ENCODE measurements at regions not wholly inside any gene's neighbourhood (a gene's known extent, or its start where the extent isn't known, plus 50 kb on each side); places are given as distances from the start of the nearest gene placed in this dataset.
"Not testable (repeated sequence)": the region's sequence is repeated elsewhere in the genome, so short reads cannot be mapped to it uniquely, and the experiment has no call there.

DNA sequence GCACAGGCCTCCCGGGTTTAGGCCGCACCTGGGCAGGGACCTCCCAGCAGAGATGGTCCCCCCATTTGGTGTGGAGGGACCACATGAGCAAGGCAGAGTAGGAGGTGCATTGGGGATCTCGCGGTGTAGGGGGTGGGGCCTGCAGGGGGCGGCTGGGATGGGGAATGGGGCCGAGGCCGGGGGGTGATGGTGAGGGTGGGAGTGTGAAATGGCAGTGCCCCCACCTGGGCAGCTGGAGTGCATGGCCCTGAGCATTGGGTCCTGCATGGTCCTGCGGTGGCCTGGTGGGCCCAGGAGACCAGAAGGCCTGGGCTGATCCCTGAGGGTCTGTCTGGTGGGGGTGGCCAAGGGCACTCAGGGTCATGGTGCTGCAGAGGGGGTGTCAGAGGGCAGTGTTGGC, 111.8 kb downstream of the KIF26A start:
- DNase-seq (ENCODE audit: low read depth in 2 of 2): no peak

DNA sequence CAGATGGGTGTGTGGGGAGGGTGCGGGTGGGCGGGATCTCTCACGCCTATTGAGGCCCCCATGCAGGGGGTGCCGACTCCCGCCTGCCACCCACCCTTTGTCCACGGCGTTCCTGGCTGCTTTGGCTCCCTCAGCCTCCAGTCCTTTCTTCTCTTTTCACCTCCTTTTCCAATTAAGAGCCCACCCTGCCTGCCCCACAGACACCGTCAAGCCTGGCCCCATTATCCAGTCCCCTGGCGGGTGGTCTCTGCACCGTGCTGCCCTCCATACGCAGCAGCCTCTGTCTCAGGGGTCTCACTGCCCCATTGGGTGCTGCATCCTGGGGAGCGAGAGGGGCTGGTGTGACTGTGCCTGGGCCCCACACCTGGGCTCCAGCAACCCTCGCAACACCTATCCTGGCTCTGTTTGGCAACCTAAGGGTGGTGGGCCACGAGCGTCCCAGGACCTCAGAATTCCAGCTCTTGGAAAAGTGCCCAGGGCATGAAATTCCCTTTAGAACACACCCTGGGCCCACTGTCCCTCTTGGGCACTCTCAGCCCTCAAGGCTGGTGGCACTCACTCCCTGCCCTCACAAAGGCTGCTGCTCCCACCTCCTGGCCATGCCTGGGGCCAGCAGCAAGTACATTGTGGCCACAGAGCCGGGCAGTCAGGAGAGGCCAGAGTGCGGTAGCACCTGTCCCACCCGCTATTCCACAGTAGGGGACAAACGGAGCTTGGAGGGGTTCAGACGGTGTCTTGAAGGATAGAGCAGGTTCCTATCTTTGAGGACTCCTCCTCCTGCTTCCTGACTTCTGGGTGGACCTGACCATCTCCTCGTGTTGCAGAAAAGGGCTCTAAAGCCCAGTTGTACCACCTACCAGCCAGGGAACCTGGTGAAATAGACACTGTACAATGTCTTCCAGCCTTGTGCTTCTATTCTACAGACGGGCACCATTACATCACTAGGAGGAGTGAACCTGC, 114.1 kb downstream of the KIF26A start:
- DNase-seq (ENCODE audit: low read depth in 2 of 2): no peak

DNA sequence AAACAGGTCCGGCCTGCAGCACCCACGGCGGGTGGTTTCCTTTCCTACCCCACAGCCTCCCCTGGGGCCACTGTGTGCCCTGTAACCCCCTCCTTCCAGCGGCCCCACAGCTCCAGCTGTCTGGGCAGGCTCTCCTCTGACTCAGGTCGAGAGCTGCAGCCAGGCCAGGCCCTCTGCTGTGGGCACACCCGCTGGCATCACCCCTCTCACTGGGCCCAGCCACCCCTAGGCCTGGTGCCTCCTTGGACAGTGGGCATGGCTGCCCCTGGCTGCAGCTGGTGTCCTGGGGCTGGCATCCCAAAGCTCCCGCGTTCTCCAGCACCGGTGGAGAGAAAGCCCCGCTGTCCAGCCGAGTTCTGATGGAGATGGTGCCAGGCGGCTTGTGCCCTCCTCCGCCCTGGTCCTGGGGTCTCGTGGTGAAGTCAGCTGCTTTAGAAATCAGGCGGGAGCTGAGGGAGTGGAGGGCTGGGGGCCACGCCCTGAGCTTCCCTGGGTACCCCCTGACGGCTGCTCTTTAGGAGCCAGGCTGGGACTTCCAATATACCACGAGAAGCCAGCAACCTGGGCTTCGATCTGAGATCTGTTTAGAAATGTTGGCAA, 114.9 kb downstream of the KIF26A start:
- DNase-seq (ENCODE audit: low read depth in 2 of 2): no peak

DNA sequence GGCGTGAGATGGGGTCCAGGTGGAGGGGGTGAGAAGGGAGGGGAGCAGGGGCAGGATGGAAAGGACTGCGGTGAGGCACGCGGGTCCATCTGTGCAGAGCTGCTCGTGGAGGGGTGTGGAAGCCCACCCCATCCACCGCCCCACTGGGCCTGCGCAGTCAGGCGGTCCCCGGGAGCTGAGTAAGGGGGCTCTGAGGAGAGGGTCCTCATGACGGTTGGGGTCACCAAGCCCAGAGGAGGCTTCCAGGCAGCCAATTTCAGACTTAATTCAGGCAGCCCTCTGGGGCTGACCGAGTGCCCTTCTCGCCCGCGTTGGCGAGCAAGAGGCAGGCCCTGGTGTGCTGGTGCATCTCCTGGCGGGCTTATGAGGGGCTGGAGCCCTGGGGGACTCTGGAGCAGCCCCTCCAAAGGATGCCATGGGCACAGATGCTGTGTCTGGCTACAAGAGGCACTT, 115.5 kb downstream of the KIF26A start:
- DNase-seq (ENCODE audit: low read depth in 2 of 2): no peak

DNA sequence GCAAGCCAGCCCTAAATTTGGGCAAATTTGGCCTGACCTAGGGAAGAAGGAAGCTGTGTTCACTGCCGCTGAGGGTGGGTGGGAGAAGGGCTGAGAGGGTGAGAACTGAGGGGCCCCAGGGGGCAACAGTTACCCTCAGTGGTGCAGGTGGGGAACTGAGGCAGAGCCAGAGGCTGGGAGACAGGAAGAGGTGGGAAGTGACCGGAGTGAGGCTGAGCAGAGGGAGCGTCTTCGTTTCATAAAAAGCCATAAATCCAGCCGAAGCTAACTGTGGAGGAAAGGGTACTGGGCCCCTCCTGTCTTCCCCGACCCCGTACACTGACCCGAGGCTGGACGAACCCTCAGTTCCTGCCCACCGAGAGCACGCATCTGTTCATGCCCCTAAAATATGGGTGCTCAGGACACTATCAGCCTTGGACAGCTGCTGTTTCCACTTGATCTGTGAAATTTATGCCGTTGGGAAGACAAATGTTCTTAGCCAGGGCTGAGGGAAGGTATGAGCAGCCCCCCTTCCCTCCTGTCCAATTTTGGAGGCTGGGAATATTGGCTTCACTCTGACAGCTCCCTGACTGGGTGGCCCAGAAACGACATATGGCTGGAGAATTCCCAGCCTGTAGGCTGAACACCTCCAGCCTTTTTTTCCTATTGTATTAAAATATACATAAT, 116.5 kb downstream of the KIF26A start:
- DNase-seq (ENCODE audit: low read depth in 2 of 2): no peak

DNA sequence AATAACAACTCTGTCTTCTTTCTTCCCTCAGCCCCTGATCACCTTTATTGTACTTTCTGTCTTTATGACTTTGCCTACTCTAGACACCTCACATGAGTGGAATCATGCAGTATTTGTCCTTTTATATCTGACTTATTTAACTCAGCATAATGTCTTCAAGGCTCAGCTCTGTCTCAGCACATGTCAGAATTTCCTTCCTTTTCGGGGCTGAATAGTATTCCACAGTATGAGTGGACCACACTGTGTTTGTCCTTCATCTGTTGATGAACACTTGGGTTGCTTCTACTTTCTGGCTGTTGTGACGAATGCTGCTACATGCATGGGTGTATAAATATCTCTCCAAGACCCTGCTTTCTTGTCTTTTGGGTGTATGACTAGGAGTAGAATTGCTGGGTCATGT, 117.6 kb downstream of the KIF26A start:
- DNase-seq (ENCODE audit: low read depth in 2 of 2): no peak

DNA sequence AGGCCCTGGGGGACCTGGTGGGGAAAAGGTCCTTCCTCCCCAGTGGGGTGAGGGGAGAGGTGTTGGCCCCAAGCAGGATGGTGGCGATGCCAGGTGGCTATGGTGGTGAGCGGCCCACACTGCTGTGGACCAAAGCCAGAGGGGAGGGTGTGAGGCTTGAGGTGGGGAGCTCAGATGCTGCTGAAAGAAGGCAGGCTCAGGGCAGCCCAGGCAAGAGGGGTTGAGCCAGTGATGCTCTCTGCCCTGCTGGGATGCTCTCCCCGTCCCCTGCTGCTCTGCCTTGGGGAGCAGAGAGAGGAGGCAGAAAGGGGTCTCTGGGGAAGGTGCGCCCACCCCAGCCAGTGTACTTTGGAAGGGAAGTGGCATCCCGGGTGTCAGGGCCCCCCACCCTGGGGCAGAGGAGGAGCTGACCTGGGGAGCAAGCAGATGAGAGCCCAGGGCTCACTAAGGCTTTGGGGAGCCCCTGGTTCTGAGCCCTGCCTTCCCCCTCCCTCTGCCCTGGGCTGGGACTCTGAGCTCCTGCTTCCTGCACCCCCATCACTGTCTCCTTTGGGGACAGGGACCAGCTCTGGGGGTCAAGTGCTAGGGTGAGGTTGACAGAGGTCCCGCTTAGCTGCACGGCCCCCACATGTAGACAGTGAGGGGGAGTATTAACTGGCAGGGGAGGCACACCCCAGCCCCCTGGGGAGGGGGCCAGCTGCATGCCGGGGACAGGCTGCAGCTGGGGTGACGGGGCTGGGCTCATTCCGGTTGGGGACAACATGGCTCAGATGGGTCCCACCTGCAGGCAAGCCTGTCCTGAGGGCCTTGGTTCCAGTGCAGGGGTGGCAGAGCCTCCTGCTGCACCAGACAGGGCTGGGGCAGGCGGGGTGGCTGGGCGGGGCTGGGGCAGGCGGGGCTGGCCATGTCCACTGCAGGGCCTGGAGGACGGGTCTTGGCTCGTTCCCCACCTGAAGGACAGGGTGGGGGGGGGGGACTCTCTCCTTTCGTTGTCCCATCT, 124.4 kb downstream of the KIF26A start:
- no peak for DNase-seq (ENCODE audit: low read depth in 2 of 2)

DNA sequence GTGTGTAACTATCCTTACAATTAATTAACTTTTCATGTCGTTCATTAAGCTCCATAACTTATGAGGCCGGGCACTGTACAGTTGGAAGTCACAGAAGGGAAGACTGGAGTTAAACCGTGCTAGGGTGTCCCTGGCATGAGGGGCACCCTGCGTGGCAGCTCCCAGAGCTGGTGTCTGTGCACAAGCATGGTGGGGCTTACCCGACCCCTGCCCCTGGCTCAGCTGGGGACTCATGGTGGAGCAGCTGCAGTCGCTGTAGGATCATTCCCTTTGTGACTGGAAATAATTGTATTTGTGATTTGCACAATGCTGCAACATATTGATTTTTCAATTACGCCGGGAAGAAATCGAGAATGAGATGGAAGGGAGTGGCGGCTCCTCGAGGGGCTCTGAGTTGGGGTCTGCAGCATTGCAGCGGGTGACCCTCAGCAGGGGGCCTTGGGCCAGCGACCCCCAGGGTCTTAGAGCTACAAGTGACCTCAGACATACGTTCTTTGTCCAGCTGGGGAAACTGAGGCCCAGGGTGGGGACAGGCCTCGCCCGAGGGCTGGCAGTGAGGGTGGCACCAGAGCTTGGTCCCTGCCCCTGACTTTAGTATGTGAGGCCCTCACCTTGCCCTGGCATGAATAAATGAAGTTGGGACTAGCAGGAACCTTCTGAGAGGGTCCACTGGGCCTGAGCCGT, 125.4 kb downstream of the KIF26A start:
- DNase-seq (ENCODE audit: low read depth in 2 of 2): no peak

DNA sequence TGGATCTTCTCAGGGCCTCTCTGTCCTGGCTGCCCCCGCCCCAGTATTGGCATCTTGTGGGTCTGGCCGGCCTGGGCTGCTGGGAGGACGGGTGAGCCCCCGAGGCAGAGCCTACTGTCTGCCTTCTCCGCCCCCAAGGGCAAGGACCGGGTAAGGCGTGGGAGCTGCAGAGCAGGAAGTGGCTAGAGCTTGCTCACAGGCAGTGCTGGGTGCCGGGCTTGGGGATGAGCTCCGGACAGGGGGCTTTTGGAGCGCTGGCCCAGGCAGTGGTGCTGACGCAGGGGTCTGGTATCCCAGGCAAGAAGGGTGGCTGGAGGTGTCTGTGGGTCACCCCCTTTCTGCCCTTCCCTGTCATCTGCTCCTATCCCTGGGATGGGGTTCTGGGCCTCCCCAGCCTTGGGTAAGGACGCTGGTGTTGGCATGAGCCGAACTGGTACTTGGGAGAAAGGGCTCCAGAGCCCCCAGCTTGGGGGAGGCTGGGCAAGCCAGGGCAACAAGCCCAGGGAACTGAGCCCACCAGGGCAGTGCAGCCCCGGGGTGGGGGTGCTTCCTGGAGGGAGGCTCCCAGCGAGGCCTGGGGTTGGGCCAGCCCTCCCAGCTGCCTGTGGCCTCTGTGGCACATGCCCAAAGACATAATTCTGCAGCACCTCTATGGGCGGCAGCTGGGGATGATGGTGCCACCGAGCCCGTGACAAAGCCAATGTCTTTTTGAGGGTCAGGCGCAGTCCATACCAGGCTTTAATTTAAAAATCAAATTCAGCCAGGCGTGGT, 126.3 kb downstream of the KIF26A start:
- DNase-seq (ENCODE audit: low read depth in 2 of 2): no peak

DNA sequence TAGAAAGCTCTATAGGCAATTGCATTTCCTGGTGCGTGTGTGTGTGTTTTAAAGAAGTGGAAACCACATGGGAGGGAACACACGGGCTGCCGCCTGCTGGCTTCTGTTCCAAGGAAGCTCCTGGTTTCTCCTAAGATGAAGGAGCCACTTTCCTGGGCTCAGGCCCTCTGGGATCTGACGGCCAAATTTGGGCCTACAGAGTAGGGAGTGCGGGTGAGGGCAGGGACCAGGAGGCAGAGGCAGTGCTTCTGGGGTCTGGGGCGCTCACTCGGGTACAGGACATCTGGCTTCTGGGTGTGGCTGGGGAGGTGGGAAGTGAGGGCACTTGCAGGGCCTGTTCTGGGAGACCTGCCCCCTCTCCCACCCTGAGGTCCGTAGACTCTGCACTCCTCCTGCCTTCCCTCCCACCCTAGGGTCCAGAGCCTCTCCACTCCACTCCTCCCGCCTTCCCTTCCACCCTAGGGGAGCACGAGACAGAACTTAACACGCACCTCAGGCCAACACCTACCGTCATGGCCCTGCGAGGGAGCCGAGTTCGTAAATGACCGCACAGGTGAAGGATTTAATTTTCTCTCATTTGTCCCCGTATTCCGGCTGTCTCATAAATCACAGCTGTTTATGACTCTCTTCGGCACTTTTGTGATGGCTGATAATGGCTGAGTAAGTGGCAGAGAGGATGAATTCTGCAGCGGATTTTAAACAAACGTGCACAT, 127.7 kb downstream of the KIF26A start:
- no peak for DNase-seq (ENCODE audit: low read depth in 2 of 2)

DNA sequence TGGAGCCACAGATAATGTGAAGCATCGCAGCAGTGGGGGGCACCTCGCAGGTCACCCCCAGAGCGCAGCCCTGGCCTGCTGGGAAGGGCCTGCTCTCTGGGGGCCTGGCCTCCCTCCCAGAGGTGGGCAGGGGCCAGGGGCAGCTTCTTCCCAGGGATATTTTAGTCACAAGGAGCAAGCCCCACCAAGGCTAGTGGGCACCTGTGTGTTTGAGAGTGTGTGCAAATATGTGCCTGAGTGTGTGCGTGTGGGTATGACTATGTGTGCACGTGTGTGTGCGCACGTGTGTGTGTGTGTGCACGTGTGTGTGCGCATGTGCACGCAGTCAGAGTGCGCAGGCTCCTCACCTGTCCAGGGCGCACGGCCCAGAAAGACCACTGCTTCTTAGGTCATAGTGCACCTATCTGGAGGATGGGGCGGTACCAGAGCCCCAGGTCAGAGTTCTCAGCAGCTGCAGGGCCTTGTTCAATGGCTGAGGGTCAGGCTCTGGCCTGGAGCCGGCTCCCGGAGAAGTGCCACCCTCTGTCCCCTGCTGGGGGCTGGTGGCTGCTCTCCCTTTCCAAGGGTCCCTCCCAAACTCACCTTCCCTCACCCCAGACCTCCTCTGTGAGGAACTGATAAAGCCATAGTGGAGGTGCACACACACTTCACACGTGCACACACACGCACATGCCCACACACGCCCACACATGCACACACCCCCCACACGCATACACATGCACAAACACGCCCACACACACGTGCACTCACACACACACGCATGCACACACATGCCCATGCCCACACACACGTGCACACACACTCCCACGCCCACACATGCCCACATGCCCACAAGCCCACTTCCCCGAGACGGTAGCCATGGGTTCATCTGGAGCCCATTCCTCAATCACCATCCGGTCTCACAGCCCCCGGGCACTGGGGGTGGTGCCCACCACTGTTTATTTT, 128.5 kb downstream of the KIF26A start:
- DNase-seq (ENCODE audit: low read depth in 2 of 2): no peak

DNA sequence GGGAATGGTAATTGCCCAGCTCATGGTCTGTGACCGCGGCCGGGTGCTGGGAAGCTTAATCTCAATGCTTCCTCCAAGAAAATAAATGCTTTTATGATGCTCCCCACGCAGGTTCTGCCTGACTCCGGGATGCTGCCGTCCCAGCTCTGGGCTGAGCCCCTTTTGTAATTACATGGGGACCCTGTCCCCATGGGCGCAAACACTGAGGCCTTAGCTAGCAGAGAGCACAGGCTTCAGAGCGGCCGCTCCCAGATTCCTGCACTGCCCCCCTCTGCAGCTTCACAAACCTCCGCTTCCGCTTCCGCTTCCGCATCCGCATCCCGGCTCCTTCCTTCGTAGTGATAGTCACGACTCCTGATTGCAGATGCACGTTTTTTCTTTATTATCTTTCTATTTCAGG, 129.5 kb downstream of the KIF26A start:
- no peak for DNase-seq (ENCODE audit: low read depth in 2 of 2)

DNA sequence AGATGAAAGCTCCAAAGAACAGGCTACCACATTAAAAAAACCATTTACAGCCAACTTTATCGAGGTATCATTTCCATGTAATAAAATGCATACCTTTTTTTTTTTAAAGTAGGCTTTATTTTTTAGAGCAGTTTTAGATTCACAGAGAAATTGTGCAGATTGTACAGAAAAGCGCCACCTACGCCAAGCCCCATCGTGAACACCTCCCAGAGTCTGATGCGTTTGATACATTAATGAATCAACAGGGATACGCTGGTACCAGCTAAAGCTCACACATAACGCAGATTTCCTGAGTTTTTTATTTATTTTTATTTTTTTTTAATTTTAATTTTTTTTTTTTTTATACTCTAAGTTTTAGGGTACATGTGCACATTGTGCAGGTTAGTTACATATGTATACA, 129.9 kb downstream of the KIF26A start:
- DNase-seq (ENCODE audit: low read depth in 2 of 2): no peak

DNA sequence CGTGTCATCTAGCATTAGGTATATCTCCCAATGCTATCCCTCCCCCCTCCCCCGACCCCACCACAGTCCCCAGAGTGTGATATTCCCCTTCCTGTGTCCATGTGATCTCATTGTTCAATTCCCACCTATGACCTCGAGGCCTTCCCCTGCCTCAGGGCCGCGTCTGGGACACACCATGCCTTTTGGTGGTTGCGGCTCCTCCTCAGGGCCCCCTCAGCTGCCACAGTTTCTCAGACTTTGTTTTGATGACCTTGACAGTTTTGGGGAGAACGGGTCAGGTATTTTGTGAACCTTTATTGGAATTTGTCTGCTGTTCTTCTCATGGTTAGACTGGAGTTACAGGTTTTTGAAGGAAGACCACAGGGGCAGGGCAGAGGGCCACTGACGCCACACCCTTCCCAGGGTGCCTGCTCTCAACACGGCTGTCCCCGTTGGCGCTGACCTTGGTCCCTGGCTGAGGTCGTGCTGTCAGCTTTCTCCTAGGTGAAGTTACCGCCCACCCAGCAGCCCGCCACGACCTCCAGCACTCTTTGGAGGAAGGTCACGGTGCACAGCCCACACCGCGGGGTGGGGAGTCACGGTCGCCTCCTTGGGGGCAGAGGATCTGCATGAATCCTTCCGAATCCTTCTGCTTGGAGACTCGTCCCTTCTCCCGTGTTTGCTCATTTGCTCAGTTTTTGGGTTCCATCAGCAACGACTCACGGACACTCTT, 130.5 kb downstream of the KIF26A start:
- DNase-seq (ENCODE audit: low read depth in 2 of 2): no peak

DNA sequence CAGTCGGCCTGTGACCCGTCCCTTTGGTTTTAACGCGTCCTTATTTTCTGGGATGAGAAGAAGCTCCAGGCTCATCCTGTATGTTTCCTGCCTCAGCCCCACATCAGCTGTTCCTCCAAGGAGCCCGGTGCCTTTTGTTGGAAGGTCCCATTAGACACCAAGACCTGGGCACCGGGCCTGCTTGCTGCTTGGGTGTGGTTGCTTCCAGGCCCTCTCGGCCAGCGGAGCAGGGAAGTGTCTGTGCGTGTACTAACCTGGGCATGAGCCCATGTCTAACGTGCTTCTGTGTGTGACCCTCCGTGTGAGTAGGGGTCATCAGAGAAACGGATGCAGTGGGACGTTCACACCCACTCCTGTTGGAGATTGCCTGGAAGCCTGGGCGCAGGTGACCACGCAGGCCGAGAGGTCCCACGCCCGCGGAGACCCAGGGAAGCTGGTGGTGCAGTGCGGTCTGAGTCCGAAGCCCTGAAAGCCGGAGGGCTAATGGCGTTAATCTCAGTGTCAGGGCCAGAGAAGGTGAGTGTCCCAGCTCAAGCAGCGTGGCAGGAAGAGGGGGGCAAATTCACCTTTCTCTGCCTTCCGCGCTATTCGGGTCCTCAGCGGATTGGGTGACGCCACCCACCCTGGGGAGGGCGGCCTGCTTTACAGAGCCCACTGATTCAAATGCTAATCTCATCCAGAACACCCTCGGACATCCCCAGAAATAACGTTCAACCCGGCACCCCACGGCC, 131.3 kb downstream of the KIF26A start:
- not testable (repeated sequence) for DNase-seq (ENCODE audit: low read depth in 2 of 2)

DNA sequence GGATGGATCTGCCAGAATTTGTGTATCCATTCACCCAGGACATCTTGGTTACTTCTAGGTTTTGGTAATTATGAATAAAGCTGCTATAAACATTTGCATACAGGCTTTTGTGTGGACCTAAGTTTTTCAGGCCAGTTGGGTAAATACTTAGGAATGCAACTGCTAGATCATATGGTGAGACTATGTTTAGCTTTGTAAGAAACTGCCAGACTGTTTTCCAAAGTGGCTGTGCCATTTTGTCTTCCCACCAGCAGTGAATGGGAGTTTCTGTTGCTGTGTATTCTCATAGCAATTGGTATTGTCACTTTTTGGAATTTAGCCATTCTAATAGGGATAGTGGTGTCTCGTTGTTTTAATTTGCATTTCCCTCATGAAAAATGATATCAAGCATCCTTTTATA, 133.0 kb downstream of the KIF26A start:
- DNase-seq (ENCODE audit: low read depth in 2 of 2): no peak

DNA sequence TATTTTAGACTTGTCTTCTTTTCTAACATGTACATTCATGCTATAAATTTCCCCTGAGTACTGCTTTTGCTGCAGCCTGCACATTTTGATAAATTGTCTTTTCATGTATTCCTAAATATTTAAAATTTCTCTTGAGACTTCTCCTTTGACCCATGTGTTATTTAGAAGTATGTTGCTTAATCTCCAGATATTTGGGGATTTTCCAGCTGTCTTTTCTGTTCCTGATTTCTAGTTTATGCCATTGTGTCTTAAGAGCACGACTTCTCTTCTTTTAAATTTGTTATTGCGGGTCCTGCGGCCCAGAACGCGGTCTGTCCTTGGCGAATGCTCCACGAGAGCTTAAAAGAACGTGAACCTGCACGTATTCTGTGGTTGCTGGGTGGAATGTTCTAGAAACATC, 136.4 kb downstream of the KIF26A start:
- no peak for DNase-seq (ENCODE audit: low read depth in 2 of 2)

Data from stimulated activated CD4-positive, alpha-beta T cell treated with anti-CD3 and anti-CD28 coated beads, Interleukin-4, amount 100 ng/mL, for 48 hours (primary cell).